ENCODE measurements at regions not wholly inside any gene's neighbourhood (a gene's known extent, or its start where the extent isn't known, plus 50 kb on each side); places are given as distances from the start of the nearest gene placed in this dataset.

DNA sequence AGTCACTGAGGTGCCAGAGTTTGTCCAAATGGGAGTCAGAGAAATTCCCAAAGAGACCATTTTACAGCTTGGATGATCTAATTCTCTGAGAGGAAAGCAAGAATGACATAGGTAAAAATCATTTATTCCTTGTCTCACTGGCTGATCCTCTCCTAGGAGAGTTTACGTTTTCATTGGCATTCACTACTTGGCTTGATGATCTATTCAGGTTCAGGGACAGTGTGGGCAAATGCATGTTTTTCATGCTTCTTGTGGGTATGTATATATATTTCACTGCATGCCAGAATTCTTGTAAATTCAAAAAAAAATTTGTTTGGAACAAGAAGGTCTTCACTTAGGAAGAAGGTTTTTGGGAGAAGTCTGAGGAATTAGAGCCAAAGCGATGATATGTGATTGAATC, 403.4 kb upstream of the JAG1 start:
- TF ChIP-seq, protein P1, sequence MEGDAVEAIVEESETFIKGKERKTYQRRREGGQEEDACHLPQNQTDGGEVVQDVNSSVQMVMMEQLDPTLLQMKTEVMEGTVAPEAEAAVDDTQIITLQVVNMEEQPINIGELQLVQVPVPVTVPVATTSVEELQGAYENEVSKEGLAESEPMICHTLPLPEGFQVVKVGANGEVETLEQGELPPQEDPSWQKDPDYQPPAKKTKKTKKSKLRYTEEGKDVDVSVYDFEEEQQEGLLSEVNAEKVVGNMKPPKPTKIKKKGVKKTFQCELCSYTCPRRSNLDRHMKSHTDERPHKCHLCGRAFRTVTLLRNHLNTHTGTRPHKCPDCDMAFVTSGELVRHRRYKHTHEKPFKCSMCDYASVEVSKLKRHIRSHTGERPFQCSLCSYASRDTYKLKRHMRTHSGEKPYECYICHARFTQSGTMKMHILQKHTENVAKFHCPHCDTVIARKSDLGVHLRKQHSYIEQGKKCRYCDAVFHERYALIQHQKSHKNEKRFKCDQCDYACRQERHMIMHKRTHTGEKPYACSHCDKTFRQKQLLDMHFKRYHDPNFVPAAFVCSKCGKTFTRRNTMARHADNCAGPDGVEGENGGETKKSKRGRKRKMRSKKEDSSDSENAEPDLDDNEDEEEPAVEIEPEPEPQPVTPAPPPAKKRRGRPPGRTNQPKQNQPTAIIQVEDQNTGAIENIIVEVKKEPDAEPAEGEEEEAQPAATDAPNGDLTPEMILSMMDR (IDR thresholded peaks at IDR 0.05; ENCODE audit: low read length): no peak
- no peak for TF ChIP-seq EZH2 (optimal IDR thresholded peaks at IDR 0.05; ENCODE audit: low read depth, low read length)
- no peak for TF ChIP-seq EZH2phosphoT487 (IDR thresholded peaks at IDR 0.05; ENCODE audit: low read length)
